ENCODE measurements at regions not wholly inside any gene's neighbourhood (a gene's known extent, or its start where the extent isn't known, plus 50 kb on each side); places are given as distances from the start of the nearest gene placed in this dataset.
A peak's percentile ranks its signal among the peaks of the same experiment; 100 is the strongest.

DNA sequence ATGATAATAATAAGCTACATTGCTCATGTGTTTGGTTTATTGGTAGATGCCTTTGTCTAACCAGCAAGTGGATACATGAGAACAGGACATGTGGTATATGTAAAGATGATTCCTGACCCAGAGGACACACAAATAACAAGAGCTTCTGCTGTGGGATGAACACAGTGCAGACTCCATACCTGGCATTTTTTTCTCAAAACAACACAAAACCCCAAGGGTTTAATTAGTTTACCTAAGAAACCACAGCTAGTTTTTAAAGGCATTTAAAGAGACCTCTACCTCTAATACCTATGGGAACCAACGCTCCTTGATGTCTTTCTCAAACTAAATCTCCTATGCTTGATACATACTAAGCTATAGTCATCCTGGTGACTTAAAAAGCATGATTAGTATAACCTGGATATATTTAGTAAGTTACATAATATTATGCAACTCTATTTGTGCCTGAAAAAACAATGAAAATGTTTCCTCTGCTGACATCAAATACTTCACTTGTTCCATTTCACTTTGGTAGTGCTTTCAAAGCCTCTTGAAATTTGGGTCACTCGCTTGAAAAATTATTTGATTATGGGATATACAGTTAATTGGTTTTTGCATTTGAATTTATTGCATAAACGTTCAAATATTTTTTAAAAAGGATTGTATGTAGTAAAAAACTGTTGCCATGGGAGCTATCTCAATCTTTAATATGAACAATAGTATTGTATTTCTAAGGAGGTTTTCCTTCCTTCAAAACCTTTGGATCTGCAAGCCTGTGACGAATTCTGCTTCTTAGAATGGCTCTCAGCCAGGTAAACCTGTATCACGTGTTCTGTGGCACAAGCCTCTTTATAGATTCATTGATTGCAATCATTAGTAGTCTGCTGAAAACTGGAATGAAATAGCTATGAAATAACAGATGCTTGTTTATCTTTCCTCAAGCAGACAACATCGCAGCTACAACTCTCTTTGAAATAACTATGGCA is 233.0 kb upstream of the KCNMB2 start:
- no peak for DNase-seq (ENCODE audit: low read depth)
- TF ChIP-seq, protein P1, sequence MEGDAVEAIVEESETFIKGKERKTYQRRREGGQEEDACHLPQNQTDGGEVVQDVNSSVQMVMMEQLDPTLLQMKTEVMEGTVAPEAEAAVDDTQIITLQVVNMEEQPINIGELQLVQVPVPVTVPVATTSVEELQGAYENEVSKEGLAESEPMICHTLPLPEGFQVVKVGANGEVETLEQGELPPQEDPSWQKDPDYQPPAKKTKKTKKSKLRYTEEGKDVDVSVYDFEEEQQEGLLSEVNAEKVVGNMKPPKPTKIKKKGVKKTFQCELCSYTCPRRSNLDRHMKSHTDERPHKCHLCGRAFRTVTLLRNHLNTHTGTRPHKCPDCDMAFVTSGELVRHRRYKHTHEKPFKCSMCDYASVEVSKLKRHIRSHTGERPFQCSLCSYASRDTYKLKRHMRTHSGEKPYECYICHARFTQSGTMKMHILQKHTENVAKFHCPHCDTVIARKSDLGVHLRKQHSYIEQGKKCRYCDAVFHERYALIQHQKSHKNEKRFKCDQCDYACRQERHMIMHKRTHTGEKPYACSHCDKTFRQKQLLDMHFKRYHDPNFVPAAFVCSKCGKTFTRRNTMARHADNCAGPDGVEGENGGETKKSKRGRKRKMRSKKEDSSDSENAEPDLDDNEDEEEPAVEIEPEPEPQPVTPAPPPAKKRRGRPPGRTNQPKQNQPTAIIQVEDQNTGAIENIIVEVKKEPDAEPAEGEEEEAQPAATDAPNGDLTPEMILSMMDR (conservative IDR thresholded peaks at IDR 0.05; ENCODE audit: low read length): no peak
- no peak overlapping the region for H3K4me3 ChIP-seq (ENCODE audit: low read length)

DNA sequence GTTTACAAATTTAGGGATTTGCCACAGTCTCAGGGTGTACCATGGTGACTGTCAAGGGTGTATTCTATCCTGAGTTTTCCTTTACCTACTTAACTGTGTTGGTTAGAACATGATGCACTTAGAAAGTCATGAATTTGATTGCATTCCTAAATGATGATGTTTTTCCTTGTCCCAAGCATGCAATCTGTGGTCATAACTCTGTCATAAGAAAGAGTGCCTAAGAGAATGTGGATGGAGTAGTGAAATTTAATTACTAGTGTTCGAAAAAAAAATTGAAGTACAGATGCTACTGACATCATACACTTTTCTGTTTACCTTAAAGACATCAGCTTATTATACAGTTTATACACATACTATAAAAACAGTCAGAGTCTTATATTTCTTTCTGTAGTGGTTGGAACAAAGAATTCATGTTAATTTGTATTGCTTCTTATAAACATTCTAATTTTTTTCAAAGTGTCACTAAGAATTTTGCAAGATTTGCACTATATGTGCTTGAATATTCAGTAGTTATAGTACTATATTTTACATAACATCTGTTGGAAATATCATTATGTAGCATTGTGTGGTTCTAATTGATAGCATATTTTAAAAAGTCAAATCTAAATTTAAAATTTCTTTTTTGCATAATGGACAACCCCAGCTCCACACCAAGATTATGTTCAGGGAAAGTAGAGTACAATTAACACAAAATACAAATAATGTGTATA is 231.3 kb upstream of the KCNMB2 start:
- peak; percentile 71 for DNase-seq (ENCODE audit: low read depth)
- TF ChIP-seq, protein P1 (conservative IDR thresholded peaks at IDR 0.05; ENCODE audit: low read length): no peak
- H3K4me3 ChIP-seq (ENCODE audit: low read length): no peak overlapping the region

GRCh38 chr3:178306432-178307115 is 229.7 kb upstream of the KCNMB2 start:
- DNase-seq (ENCODE audit: low read depth): no peak
- TF ChIP-seq, protein P1 (conservative IDR thresholded peaks at IDR 0.05; ENCODE audit: low read length): no peak
- no peak overlapping the region for H3K4me3 ChIP-seq (ENCODE audit: low read length)

GRCh38 chr3:178308771-178309170 is 227.5 kb upstream of the KCNMB2 start:
- DNase-seq (ENCODE audit: low read depth): no peak
- TF ChIP-seq, protein P1 (conservative IDR thresholded peaks at IDR 0.05; ENCODE audit: low read length): no peak
- no peak overlapping the region for H3K4me3 ChIP-seq (ENCODE audit: low read length)

DNA sequence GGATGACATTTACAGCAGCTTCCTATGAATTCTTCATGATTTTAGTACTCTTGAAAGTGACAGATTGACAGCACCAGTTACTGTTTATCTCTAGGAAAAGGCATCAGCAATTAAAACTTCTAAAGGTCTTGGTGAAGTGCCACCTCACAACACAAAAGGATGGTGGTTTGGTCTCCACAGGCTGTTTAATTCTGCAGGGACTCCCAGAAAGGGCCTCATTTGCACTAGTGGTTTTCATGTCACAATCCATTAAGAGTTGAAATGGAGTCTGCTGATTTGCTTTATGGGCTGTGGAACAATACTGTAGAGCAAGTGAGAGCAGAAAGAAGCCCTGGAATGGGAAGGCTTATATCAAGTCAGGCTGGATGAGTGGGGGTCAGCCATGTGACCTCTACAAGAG is 225.3 kb upstream of the KCNMB2 start:
- DNase-seq (ENCODE audit: low read depth): no peak
- no peak overlapping the region for H3K4me3 ChIP-seq (ENCODE audit: low read length)
- TF ChIP-seq, protein P1 (conservative IDR thresholded peaks at IDR 0.05; ENCODE audit: low read length): no peak

DNA sequence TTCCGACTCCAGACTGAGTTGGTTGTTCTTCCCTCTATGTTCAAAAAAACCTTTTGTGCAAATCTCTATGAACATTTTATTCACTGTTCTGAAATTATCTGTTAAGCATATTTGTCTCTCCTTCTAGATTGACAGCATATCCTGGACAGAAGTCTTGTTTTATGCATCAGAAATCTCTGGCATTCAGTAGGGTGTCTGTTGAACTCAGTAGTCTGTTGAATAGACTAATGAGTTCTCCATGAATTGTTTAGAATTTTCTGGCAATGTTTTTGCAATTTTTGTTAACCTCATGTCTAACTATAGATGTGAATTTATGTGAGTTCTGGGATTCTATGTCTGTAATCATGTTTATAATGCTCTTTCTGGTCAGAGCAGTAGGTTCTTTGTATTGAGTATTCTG is 222.5 kb upstream of the KCNMB2 start:
- TF ChIP-seq, protein P1 (conservative IDR thresholded peaks at IDR 0.05; ENCODE audit: low read length): no peak
- DNase-seq (ENCODE audit: low read depth): no peak
- H3K4me3 ChIP-seq (ENCODE audit: low read length): no peak overlapping the region

All from AG10803 (cell line).